HepG2 (cell line): ENCODE measurements at regions not wholly inside any gene's neighbourhood (a gene's known extent, or its start where the extent isn't known, plus 50 kb on each side); places are given as distances from the start of the nearest gene placed in this dataset.
"Not testable (repeated sequence)": the region's sequence is repeated elsewhere in the genome, so short reads cannot be mapped to it uniquely, and the experiment has no call there.

ENCODE experiments used
- ATAC-seq: fragments of 200-7000 bp; cut with Tn5 transposase; 3 replicates; pipeline ENCODE4 v1.9.1; 2020; ENCODE audit warnings: mild to moderate bottlenecking, moderate library complexity
- BruUV-seq: library from RNA; stranded (reverse); fragments of 400-500 nt; replicated peaks from 2 replicates; lab custom pipeline; 2021; lab: Mats Ljungman, UMichigan
- CTCF ChIA-PET: fragments of 300-600 bp; formaldehyde crosslinking; extraction: SDS; loops from one replicate; lab custom pipeline; 2021; ENCODE audit warnings: low total read pairs, inconsistent platforms, low intra/inter-chr PET ratio; lab: Yijun Ruan, JAX
- POLR2A ChIA-PET: fragments of 350-600 bp; sonication (Branson Sonifier 250); formaldehyde crosslinking; loops from one replicate; lab custom pipeline; 2020; ENCODE audit warnings: antibody characterized with exemption, inconsistent platforms; lab: Yijun Ruan, JAX
- DNase-seq: peaks from one replicate; pipeline ENCODE4 v3.0.0-alpha.2; 2015; ENCODE audit warnings: low spot score
- FAIRE-seq: peaks from 3 replicates; lab custom pipeline; 2011; peaks lifted over from hg19 to GRCh38; lab: Jason Lieb, UNC
- H2AFZ ChIP-seq: one replicate; pipeline ENCODE4 v1.6.1; 2011; ENCODE audit warnings: low read length, inconsistent platforms
- H3K27ac ChIP-seq: fragments of 300-600 bp; 3 replicates; pipeline ENCODE4 v1.8.0; 2011; ENCODE audit warnings: mixed run types, mild to moderate bottlenecking, mixed read lengths, low read length, inconsistent platforms; ENCODE audit not compliant: insufficient read depth; ENCODE audit errors: extremely low read length
- H3K27me3 ChIP-seq, 2 experiments: fragments of 200-600 bp in 1 of 2; 2 replicates in 1 of 2; 3 replicates in 1 of 2; pipeline versions ENCODE4 v1.6.0 to v1.8.0; 2011; ENCODE audit warnings: low read length in 2 of 2, mild to moderate bottlenecking in 2 of 2, moderate library complexity in 2 of 2, inconsistent platforms in 1 of 2; ENCODE audit not compliant: insufficient read depth in 2 of 2, control insufficient read depth in 1 of 2
- H3K36me3 ChIP-seq, 2 experiments: fragments of 200-600 bp in 1 of 2; replicated peaks in 1 of 2; 2 replicates in 1 of 2; 3 replicates in 1 of 2; pipeline versions ENCODE4 v1.5.1 to v1.8.0; 2011; ENCODE audit warnings: low read length in 2 of 2, inconsistent platforms in 1 of 2; ENCODE audit not compliant: insufficient read depth in 2 of 2, control insufficient read depth in 1 of 2
- H3K4me1 ChIP-seq: 2 replicates; pipeline ENCODE4 v1.5.1; 2012; ENCODE audit warnings: low read length, inconsistent platforms; ENCODE audit not compliant: insufficient read depth
- H3K4me2 ChIP-seq: 2 replicates; pipeline ENCODE4 v1.6.0; 2011; ENCODE audit warnings: low read depth, low read length, inconsistent platforms
- H3K4me3 ChIP-seq, 3 experiments: fragments of 200-600 bp in 1 of 3; sonication (generic), shearing (Covaris generic) in 1 of 3; replicated peaks in 1 of 3; 2 replicates each; pipeline ENCODE4 v1.5.1; 2011 to 2016; ENCODE audit warnings: low read length in 3 of 3, inconsistent platforms in 2 of 3, low read depth in 2 of 3, mild to moderate bottlenecking in 2 of 3, control low read depth in 1 of 3, mixed read lengths in 1 of 3; ENCODE audit not compliant: insufficient read depth in 1 of 3
- H3K79me2 ChIP-seq: one replicate; pipeline ENCODE4 v1.6.1; 2011; ENCODE audit warnings: low read length, inconsistent platforms; ENCODE audit not compliant: insufficient read depth
- H3K9ac ChIP-seq: 2 replicates; pipeline ENCODE4 v1.6.0; 2011; ENCODE audit warnings: mild to moderate bottlenecking, low read depth, low read length, inconsistent platforms; ENCODE audit not compliant: insufficient read depth
- H3K9me3 ChIP-seq: 2 replicates; pipeline ENCODE4 v1.5.1; 2012; ENCODE audit warnings: mild to moderate bottlenecking, low read length
- H4K20me1 ChIP-seq: 2 replicates; pipeline ENCODE4 v1.6.0; 2011; ENCODE audit warnings: inconsistent platforms, mild to moderate bottlenecking, low read length, moderate library complexity; ENCODE audit not compliant: insufficient read depth
- KLF16 ChIP-seq, 2 experiments: sonication (generic) in 1 of 2; formaldehyde crosslinking in 1 of 2; IDR thresholded peaks; 2 replicates each; pipeline versions ENCODE4 v1.6.1 to v1.8.0; 2016 to 2023; ENCODE audit warnings: missing genetic modification reagents in 2 of 2, missing compliant biosample characterization in 1 of 2
- STAT5B ChIP-seq: sonication (generic); formaldehyde crosslinking; IDR thresholded peaks from 2 replicates; pipeline ENCODE4 v1.4.0; 2020; ENCODE audit warnings: missing genetic modification reagents
- TGIF2 ChIP-seq: IDR thresholded peaks from 2 replicates; pipeline ENCODE4 v1.6.1; 2016; ENCODE audit warnings: control low read depth, missing compliant biosample characterization
- ZNF235 ChIP-seq: sonication (generic); formaldehyde crosslinking; IDR thresholded peaks from 2 replicates; pipeline ENCODE4 v1.8.1; 2023; ENCODE audit warnings: mild to moderate bottlenecking, missing genetic modification reagents, borderline replicate concordance
- WGBS: methylation state at CpG from one replicate; pipeline ENCODE4 v1.1.6; 2017; ENCODE audit warnings: low lambda C conversion rate; 5-methylcytosine and 5-hydroxymethylcytosine counted together
- in situ Hi-C: cut with HindIII; loops from 2 replicates; pipeline ENCODE4 v1.10.0; 2017; ENCODE audit warnings: low pct_unique_long_range_greater_than_20kb; ENCODE audit not compliant: extremely low pct_ligation_motif_present
- intact Hi-C: fragments of 100-400 bp; cut with micrococcal nuclease; formaldehyde crosslinking; loops from one replicate; pipeline ENCODE4 v1.10.0; 2022; ENCODE audit not compliant: unreplicated experiment
- TF ChIP-seq, protein P1 (sequence below): sonication (generic); formaldehyde crosslinking; IDR thresholded peaks from 2 replicates; pipeline ENCODE4 v1.4.0; 2020; ENCODE audit warnings: mild to moderate bottlenecking, low read depth, missing genetic modification reagents
- TF ChIP-seq, protein P2 (sequence below): sonication (generic); formaldehyde crosslinking; IDR thresholded peaks from 2 replicates; pipeline ENCODE4 v1.8.1; 2022; ENCODE audit warnings: mild to moderate bottlenecking, missing genetic modification reagents
- TF ChIP-seq, protein P3 (sequence below): sonication (generic); formaldehyde crosslinking; IDR thresholded peaks from 2 replicates; pipeline ENCODE4 v1.4.0; 2020; ENCODE audit warnings: missing genetic modification reagents, borderline replicate concordance

DNA sequence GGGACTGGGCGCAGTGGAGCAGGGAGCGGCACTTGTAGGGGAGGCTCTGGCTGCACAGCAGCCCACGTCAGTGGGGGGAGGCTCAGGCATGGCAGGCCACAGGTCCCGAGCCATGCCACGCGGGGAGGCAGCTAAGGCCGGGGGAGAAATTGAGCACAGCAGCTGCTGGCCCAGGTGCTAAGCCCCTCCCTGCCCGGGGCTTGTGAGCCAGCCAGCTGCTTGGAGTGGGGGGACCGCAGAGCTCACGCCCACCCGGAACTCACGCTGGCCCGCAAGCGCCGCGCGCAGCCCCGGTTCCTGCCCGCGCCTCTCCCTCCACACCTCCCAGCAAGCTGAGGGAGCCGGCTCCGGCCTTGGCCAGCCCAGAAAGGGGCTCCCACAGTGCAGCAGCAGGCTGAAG, 193.5 kb upstream of the DNAJC19 start:
- H4K20me1 ChIP-seq, H3K27ac ChIP-seq, intact Hi-C loops, H2AFZ ChIP-seq, POLR2A ChIA-PET, FAIRE-seq, H3K79me2 ChIP-seq, BruUV-seq, H3K4me3 ChIP-seq, H3K4me2 ChIP-seq, in situ Hi-C loops, H3K9me3 ChIP-seq, H3K36me3 ChIP-seq, ATAC-seq, H3K27me3 ChIP-seq, DNase-seq, H3K9ac ChIP-seq, H3K4me1 ChIP-seq, CTCF ChIA-PET: not testable (repeated sequence)
- WGBS: no CpG with 5 or more reads among the region's 22 CpGs

DNA sequence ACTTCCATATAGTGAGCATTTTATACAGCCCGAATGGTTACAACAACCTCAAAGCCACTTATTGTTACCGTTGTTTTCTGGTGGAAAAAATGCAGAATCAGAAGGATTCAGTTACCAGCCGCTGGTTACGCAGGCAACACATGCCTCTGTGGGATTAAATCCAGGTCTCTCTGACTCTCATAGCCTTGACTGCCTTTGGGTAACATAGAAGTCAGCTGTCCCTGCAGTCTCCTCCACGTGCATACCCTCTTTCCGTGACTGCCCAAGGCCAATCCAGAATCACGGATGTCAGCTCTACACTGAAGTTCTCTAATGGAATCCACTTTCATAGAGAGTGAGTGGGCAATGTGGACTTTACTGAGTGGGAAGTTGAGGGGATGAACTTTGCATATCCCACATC, 189.5 kb upstream of the DNAJC19 start:
- BruUV-seq: no TSS peak
- Histone ChIP-seq H3K9ac (no peak overlapping the region), H3K4me2 (no peak overlapping the region), H3K79me2 (no peaks in the 10 kb centered on the region), H3K27me3 (no peaks in the 10 kb centered on the region), H3K36me3 (no peaks in the 10 kb centered on the region), H3K9me3 (no peaks in the 10 kb centered on the region), H3K4me3 (no peak overlapping the region), H2AFZ (no peak overlapping the region)
- FAIRE-seq (no peak), ATAC-seq (no peak)
- CTCF ChIA-PET: no interaction called here
- intact Hi-C loops: loop anchor here (10.0 kb wide), 1 partner anchor 194 kb away; the partner anchor contains the start of gene DNAJC19
- TF ChIP-seq, protein P1, sequence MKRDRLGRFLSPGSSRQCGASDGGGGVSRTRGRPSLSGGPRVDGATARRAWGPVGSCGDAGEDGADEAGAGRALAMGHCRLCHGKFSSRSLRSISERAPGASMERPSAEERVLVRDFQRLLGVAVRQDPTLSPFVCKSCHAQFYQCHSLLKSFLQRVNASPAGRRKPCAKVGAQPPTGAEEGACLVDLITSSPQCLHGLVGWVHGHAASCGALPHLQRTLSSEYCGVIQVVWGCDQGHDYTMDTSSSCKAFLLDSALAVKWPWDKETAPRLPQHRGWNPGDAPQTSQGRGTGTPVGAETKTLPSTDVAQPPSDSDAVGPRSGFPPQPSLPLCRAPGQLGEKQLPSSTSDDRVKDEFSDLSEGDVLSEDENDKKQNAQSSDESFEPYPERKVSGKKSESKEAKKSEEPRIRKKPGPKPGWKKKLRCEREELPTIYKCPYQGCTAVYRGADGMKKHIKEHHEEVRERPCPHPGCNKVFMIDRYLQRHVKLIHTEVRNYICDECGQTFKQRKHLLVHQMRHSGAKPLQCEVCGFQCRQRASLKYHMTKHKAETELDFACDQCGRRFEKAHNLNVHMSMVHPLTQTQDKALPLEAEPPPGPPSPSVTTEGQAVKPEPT: no peak
- TF ChIP-seq, protein P2, sequence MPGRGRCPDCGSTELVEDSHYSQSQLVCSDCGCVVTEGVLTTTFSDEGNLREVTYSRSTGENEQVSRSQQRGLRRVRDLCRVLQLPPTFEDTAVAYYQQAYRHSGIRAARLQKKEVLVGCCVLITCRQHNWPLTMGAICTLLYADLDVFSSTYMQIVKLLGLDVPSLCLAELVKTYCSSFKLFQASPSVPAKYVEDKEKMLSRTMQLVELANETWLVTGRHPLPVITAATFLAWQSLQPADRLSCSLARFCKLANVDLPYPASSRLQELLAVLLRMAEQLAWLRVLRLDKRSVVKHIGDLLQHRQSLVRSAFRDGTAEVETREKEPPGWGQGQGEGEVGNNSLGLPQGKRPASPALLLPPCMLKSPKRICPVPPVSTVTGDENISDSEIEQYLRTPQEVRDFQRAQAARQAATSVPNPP: no peak
- TF ChIP-seq, protein P3, sequence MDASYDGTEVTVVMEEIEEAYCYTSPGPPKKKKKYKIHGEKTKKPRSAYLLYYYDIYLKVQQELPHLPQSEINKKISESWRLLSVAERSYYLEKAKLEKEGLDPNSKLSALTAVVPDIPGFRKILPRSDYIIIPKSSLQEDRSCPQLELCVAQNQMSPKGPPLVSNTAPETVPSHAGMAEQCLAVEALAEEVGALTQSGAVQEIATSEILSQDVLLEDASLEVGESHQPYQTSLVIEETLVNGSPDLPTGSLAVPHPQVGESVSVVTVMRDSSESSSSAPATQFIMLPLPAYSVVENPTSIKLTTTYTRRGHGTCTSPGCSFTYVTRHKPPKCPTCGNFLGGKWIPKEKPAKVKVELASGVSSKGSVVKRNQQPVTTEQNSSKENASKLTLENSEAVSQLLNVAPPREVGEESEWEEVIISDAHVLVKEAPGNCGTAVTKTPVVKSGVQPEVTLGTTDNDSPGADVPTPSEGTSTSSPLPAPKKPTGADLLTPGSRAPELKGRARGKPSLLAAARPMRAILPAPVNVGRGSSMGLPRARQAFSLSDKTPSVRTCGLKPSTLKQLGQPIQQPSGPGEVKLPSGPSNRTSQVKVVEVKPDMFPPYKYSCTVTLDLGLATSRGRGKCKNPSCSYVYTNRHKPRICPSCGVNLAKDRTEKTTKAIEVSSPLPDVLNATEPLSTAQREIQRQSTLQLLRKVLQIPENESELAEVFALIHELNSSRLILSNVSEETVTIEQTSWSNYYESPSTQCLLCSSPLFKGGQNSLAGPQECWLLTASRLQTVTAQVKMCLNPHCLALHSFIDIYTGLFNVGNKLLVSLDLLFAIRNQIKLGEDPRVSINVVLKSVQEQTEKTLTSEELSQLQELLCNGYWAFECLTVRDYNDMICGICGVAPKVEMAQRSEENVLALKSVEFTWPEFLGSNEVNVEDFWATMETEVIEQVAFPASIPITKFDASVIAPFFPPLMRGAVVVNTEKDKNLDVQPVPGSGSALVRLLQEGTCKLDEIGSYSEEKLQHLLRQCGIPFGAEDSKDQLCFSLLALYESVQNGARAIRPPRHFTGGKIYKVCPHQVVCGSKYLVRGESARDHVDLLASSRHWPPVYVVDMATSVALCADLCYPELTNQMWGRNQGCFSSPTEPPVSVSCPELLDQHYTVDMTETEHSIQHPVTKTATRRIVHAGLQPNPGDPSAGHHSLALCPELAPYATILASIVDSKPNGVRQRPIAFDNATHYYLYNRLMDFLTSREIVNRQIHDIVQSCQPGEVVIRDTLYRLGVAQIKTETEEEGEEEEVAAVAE (CRISPR knock-in tag): no peak
- TF ChIP-seq KLF16 (CRISPR knock-in tag; IDR thresholded peaks at IDR 0.05) (no peak), TGIF2 (CRISPR knock-in tag) (no peak), ZNF235 (CRISPR knock-in tag) (no peak), STAT5B (CRISPR knock-in tag) (no peak)
- TF ChIP-seq, all 625 proteins: peak for 0
- no peak for DNase-seq
- in situ Hi-C loops: loop anchor here (10.0 kb wide), 1 partner anchor 374 kb away; no protein-coding TSS in a partner anchor
- 6% methylated on average over 7 of the region's 7 CpGs for WGBS
- no peaks in the 10 kb centered on the region for H4K20me1 ChIP-seq
- no peak overlapping the region for H3K27ac ChIP-seq
- POLR2A ChIA-PET: no interaction called here
- H3K4me1 ChIP-seq: no peaks in the 10 kb centered on the region
